ENCODE measurements at regions not wholly inside any gene's neighbourhood (a gene's known extent, or its start where the extent isn't known, plus 50 kb on each side); places are given as distances from the start of the nearest gene placed in this dataset.

DNA sequence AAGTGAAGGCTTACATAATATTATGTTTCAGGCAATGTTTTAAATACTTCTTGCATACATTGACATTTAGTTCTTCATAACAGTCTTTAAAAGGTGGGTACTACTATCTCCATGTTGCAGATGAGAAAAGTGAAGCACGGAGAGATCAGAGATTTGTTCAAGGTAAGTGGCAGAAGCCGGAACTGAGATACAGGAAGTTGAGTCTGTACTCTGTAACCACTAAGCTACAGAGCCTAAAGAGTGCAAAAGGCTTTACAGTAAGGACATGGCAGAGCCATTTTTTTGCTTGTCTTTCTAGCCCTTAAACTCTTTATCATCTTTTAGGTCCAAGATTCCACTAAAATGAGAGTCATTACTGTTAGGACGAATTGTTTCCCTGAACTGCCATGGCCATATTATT lies 186.5 kb upstream of the PEX5L start:
- Mint-ChIP-seq H3K36me3 (peaks cover 3% of the 10 kb centered on the region), H3K4me3 (no peak overlapping the region), H3K27me3 (ENCODE audit: low read depth in 2 of 2) (no peaks in the 10 kb centered on the region), H3K9me3 (peaks cover 9 to 12% of the 10 kb centered on the region in 2 donors), H3K4me1 (no peaks in the 10 kb centered on the region), H3K27ac (no peak overlapping the region)
- Histone ChIP-seq H3K4me1 (ENCODE audit: control insufficient read depth, insufficient read depth, low read length) (no peaks in the 10 kb centered on the region), H3K36me3 (ENCODE audit: control insufficient read depth, insufficient read depth, low read length) (no peaks in the 10 kb centered on the region), H3K9me3 (ENCODE audit: control insufficient read depth, insufficient read depth, low read length) (peaks cover 6% of the 10 kb centered on the region), H3K27me3 (ENCODE audit: control insufficient read depth, insufficient read depth, low read length) (no peaks in the 10 kb centered on the region), H3K27ac (ENCODE audit: low read length) (no peak overlapping the region), H3K4me3 (ENCODE audit: low read length) (no peak overlapping the region)
- intact Hi-C loops (cut with micrococcal nuclease) = no loop called here
- DNase-seq = no peak
- no peak for ATAC-seq
- TF ChIP-seq, protein P1, sequence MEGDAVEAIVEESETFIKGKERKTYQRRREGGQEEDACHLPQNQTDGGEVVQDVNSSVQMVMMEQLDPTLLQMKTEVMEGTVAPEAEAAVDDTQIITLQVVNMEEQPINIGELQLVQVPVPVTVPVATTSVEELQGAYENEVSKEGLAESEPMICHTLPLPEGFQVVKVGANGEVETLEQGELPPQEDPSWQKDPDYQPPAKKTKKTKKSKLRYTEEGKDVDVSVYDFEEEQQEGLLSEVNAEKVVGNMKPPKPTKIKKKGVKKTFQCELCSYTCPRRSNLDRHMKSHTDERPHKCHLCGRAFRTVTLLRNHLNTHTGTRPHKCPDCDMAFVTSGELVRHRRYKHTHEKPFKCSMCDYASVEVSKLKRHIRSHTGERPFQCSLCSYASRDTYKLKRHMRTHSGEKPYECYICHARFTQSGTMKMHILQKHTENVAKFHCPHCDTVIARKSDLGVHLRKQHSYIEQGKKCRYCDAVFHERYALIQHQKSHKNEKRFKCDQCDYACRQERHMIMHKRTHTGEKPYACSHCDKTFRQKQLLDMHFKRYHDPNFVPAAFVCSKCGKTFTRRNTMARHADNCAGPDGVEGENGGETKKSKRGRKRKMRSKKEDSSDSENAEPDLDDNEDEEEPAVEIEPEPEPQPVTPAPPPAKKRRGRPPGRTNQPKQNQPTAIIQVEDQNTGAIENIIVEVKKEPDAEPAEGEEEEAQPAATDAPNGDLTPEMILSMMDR (IDR thresholded peaks at IDR 0.05) = no peak
- 70% methylated on average over 3 of the region's 3 CpGs for WGBS (ENCODE audit: insufficient coverage)

DNA sequence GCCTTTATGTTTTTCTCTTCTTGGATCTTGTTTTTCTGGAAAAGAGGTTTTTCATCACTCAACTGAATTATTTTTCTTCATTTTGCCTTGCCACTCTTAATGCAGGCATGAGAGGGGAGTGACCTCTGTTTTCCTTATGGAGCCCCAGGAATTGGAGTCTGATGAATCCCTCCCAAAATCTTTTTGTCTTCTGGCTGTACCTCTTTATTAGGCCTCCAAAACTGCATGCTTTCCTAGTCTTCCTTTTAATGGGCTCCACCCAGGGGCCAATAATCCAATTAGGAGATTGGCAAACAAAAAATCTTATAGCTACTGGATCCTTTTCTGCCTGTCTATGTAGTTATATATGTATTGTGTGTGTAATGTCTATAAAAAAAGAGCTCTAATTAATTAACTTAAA lies 192.4 kb upstream of the PEX5L start:
- H3K27me3 Mint-ChIP-seq (ENCODE audit: low read depth in 2 of 2) = no peaks in the 10 kb centered on the region
- ATAC-seq (no peak), DNase-seq (no peak)
- H3K4me3 Mint-ChIP-seq = no peak overlapping the region
- H3K27me3 ChIP-seq (ENCODE audit: control insufficient read depth, insufficient read depth, low read length) = no peaks in the 10 kb centered on the region
- peaks cover 7 to 13% of the 10 kb centered on the region in 2 donors for H3K9me3 Mint-ChIP-seq
- peaks cover 16% of the 10 kb centered on the region for H3K36me3 Mint-ChIP-seq
- intact Hi-C loops (cut with micrococcal nuclease) = no loop called here
- no peak overlapping the region for H3K4me3 ChIP-seq (ENCODE audit: low read length)
- H3K9me3 ChIP-seq (ENCODE audit: control insufficient read depth, insufficient read depth, low read length) = peaks cover 16% of the 10 kb centered on the region
- no peak overlapping the region for H3K27ac ChIP-seq (ENCODE audit: low read length)
- H3K4me1 Mint-ChIP-seq = no peaks in the 10 kb centered on the region
- H3K27ac Mint-ChIP-seq = no peak overlapping the region
- H3K4me1 ChIP-seq (ENCODE audit: control insufficient read depth, insufficient read depth, low read length) = no peaks in the 10 kb centered on the region
- H3K36me3 ChIP-seq (ENCODE audit: control insufficient read depth, insufficient read depth, low read length) = no peaks in the 10 kb centered on the region
- TF ChIP-seq, protein P1 (IDR thresholded peaks at IDR 0.05) = no peak

DNA sequence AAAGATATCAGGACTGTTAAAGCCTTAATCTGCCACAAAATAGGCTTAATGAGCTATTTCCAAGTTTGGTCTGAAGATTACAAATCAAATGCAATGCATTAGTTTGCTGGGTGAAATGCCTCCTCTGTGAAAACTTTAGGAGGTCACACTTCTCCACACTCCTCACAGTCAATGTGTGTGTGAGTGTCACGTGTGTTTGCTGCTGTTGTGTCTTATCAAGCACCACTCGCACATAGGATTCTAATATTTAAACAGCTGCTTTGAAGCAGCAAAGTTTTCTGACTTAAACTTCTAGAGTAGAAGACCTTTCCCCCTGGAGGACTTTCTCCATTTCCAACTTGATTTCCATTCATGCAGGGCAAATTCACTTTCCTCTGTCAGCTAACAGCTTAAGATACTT lies 203.2 kb upstream of the PEX5L start:
- H3K4me3 Mint-ChIP-seq = no peak overlapping the region
- Histone ChIP-seq H3K9me3 (ENCODE audit: control insufficient read depth, insufficient read depth, low read length) (peaks cover 10% of the 10 kb centered on the region), H3K4me1 (ENCODE audit: control insufficient read depth, insufficient read depth, low read length) (no peaks in the 10 kb centered on the region), H3K27me3 (ENCODE audit: control insufficient read depth, insufficient read depth, low read length) (no peaks in the 10 kb centered on the region), H3K36me3 (ENCODE audit: control insufficient read depth, insufficient read depth, low read length) (no peaks in the 10 kb centered on the region), H3K4me3 (ENCODE audit: low read length) (no peak overlapping the region), H3K27ac (ENCODE audit: low read length) (no peak overlapping the region)
- no peak overlapping the region for H3K27ac Mint-ChIP-seq
- intact Hi-C loops (cut with micrococcal nuclease) = no loop called here
- peaks cover 5% of the 10 kb centered on the region for H3K36me3 Mint-ChIP-seq
- TF ChIP-seq, protein P1 (IDR thresholded peaks at IDR 0.05) = no peak
- WGBS (ENCODE audit: insufficient coverage) = 100% methylated on average over 1 of the region's 2 CpGs
- H3K4me1 Mint-ChIP-seq = no peaks in the 10 kb centered on the region
- DNase-seq = no peak
- ATAC-seq = no peak
- peaks cover 6 to 12% of the 10 kb centered on the region in 2 donors for H3K9me3 Mint-ChIP-seq
- H3K27me3 Mint-ChIP-seq (ENCODE audit: low read depth in 2 of 2) = no peaks in the 10 kb centered on the region

DNA sequence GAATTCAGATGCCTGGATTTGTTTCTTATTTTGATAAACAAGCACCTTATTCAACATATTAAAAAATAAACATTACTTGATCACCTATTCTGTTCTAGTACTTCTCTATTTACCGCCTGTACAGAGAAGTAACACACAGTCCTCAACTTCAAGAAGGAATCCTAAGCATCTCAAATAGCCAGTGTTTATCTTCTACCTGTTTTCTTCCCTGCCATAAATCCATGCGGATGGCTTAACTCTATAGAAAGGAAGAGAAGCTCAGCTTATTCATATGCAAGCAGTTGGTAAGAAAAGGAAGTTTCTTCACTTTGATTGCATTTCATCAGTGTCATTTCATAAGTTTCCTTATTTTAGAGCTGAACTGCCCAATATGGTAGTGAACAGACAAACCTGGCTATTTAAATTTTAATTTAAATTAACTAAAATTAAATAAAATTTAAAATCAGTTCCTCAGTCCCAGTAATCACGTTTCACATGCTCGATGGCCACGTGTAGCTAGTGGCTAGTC lies 210.0 kb upstream of the PEX5L start:
- ATAC-seq (no peak), DNase-seq (no peak)
- Mint-ChIP-seq H3K4me1 (no peaks in the 10 kb centered on the region), H3K9me3 (peaks cover 16 to 17% of the 10 kb centered on the region in 2 donors), H3K27me3 (ENCODE audit: low read depth in 2 of 2) (no peaks in the 10 kb centered on the region), H3K27ac (no peak overlapping the region), H3K36me3 (no peaks in the 10 kb centered on the region), H3K4me3 (no peak overlapping the region)
- Histone ChIP-seq H3K4me1 (ENCODE audit: control insufficient read depth, insufficient read depth, low read length) (no peaks in the 10 kb centered on the region), H3K4me3 (ENCODE audit: low read length) (no peak overlapping the region), H3K27me3 (ENCODE audit: control insufficient read depth, insufficient read depth, low read length) (no peaks in the 10 kb centered on the region), H3K9me3 (ENCODE audit: control insufficient read depth, insufficient read depth, low read length) (no peaks in the 10 kb centered on the region), H3K36me3 (ENCODE audit: control insufficient read depth, insufficient read depth, low read length) (no peaks in the 10 kb centered on the region), H3K27ac (ENCODE audit: low read length) (no peak overlapping the region)
- WGBS (ENCODE audit: insufficient coverage) = 80% methylated on average over 4 of the region's 5 CpGs
- intact Hi-C loops (cut with micrococcal nuclease) = no loop called here
- TF ChIP-seq, protein P1 (IDR thresholded peaks at IDR 0.05) = no peak
